Ovary (tissue), 7 donors: ENCODE measurements at regions not wholly inside any gene's neighbourhood (a gene's known extent, or its start where the extent isn't known, plus 50 kb on each side); places are given as distances from the start of the nearest gene placed in this dataset.

Source experiments
- DNase-seq, 5 donors: peaks; one replicate each; pipeline ENCODE4 v3.0.0-alpha.2; 2019 to 2020
- H3K27ac ChIP-seq, 2 donors: fragments of 200-600 bp; one replicate each; pipeline versions ENCODE4 v1.5.1 to v1.8.0; 2019 to 2022
- H3K27me3 ChIP-seq: fragments of 200-600 bp; one replicate; pipeline ENCODE4 v1.8.0; 2022
- H3K36me3 ChIP-seq: fragments of 200-600 bp; sonication (generic); one replicate; pipeline ENCODE4 v1.5.1; 2019
- H3K4me1 ChIP-seq: one replicate; pipeline ENCODE4 v1.8.1; 2013; ENCODE audit warnings: mild to moderate bottlenecking, moderate library complexity; ENCODE audit not compliant: insufficient read depth
- H3K4me3 ChIP-seq: fragments of 200-600 bp; sonication (generic); one replicate; pipeline ENCODE4 v1.5.1; 2017
- H3K9me3 ChIP-seq, 2 donors: fragments of 200-600 bp in 1 of 2; sonication (generic) in 1 of 2; one replicate each; pipeline versions ENCODE4 v1.5.1 to v1.8.1; 2013 to 2019; ENCODE audit warnings: mild to moderate bottlenecking in 1 of 2, moderate library complexity in 1 of 2
- EP300 ChIP-seq: sonication (generic); formaldehyde crosslinking; IDR thresholded peaks from one replicate; pipeline ENCODE4 v1.6.1; 2017; ENCODE audit warnings: antibody characterized with exemption
- POLR2A ChIP-seq: fragments of 450-650 bp; IDR thresholded peaks from one replicate; pipeline ENCODE4 v1.6.1; 2017; ENCODE audit warnings: antibody characterized with exemption, mild to moderate bottlenecking, moderate library complexity
- WGBS, 3 donors: extraction: QIAGEN DNeasy Blood & Tissue Kit in 1 of 3; methylation state at CpG; one replicate each; pipeline versions ENCODE4 v1.1.5 to v1.1.7; 2013 to 2017; 5-methylcytosine and 5-hydroxymethylcytosine counted together
- intact Hi-C, 4 donors: fragments of 100-400 bp; cut with DNase I; formaldehyde crosslinking; loops; one replicate each; pipeline versions ENCODE4 v1.11.0 to v1.15.1; 2022 to 2023
- TF ChIP-seq, protein P1 (sequence below), 3 donors: fragments of 450-650 bp in 2 of 3; fragments of 200-600 bp in 1 of 3; IDR thresholded peaks; one replicate each; pipeline versions ENCODE4 v1.5.1 to v1.8.0; 2016 to 2022; ENCODE audit warnings: antibody characterized with exemption in 3 of 3, mild to moderate bottlenecking in 1 of 3
- donor health status: DM: no; HTN: no; CAD: no; lungs with moderate emphysema.
- donor health status: DM: no; HTN: no; CAD: no.
- donor health status: Bipolar disorder and iron deficiency.
- donor health status: DM: no; HTN: no; CAD: no.
- donor health status: DM: yes; HTN: yes; CAD: no.

GRCh38 chr21:26635681-26636080 is 62.6 kb upstream of the CYYR1 start:
- no peaks in the 10 kb centered on the region for H3K27me3 ChIP-seq
- TF ChIP-seq, protein P1, sequence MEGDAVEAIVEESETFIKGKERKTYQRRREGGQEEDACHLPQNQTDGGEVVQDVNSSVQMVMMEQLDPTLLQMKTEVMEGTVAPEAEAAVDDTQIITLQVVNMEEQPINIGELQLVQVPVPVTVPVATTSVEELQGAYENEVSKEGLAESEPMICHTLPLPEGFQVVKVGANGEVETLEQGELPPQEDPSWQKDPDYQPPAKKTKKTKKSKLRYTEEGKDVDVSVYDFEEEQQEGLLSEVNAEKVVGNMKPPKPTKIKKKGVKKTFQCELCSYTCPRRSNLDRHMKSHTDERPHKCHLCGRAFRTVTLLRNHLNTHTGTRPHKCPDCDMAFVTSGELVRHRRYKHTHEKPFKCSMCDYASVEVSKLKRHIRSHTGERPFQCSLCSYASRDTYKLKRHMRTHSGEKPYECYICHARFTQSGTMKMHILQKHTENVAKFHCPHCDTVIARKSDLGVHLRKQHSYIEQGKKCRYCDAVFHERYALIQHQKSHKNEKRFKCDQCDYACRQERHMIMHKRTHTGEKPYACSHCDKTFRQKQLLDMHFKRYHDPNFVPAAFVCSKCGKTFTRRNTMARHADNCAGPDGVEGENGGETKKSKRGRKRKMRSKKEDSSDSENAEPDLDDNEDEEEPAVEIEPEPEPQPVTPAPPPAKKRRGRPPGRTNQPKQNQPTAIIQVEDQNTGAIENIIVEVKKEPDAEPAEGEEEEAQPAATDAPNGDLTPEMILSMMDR (IDR thresholded peaks at IDR 0.05) = no peak
- TF ChIP-seq EP300 (no peak), POLR2A (no peak)
- no peak for DNase-seq
- H3K27ac ChIP-seq = no peak overlapping the region
- no peaks in the 10 kb centered on the region for H3K36me3 ChIP-seq
- no peaks in the 10 kb centered on the region for H3K4me1 ChIP-seq
- no peaks in the 10 kb centered on the region for H3K9me3 ChIP-seq
- 73 to 91% (median 82%) methylated on average over 3 of the region's 3 CpGs for WGBS, 3 donors
- intact Hi-C loops = no loop called here
- H3K4me3 ChIP-seq = no peak overlapping the region

DNA sequence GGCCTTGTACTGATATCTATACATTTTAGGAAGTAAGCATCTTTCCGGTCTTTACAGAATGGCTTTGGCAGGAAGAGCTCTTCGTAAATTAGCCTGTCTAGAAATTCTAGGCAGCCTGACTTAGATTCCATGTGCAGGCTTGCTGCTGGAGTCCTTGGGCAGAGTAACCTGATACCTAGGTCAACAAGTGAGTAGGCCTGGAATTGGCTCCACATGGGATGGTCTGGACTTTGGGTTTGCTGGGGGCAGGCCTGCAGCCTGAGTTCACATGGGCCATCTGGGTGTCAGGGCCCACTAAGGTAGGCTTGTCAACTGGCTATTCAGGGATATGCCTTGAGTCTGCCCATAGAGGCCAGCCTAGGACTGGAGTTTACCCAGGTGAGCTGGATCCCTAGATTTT is 59.6 kb upstream of the CYYR1 start:
- 44 to 72% (median 54%) methylated on average over 2 of the region's 2 CpGs for WGBS, 3 donors

DNA sequence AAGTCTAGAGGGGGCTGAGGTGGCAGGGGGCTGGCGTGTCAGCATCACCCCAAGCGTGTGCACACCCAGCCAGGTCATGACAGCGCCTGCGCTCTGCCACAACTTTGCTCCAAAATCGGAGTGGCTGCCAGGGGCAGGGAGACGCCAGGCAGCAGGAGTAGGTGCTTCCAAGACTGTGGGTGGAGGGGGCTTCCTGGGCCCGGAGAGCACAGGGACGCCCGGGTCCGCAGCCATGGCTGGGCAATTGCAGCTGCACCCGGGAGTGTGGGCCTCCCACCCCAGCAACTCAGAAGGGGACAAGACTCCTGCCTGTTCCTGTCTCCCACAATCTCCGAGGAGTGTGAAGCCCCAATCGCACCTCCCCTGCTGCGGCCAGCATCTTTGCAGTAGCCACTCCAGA is 53.1 kb upstream of the CYYR1 start:
- Histone ChIP-seq H3K9me3 (no peaks in the 10 kb centered on the region), H3K36me3 (no peaks in the 10 kb centered on the region), H3K27ac (no peak overlapping the region), H3K4me1 (no peaks in the 10 kb centered on the region), H3K27me3 (no peaks in the 10 kb centered on the region), H3K4me3 (no peak overlapping the region)
- TF ChIP-seq POLR2A (no peak), EP300 (no peak)
- TF ChIP-seq, protein P1 (IDR thresholded peaks at IDR 0.05) = no peak
- intact Hi-C loops = no loop called here
- 82 to 90% (median 89%) methylated on average over 14 of the region's 14 CpGs for WGBS, 3 donors
- DNase-seq = no peak

More for the DNA sequence above, 59.6 kb upstream of the CYYR1 start:
- Histone ChIP-seq H3K4me1 (no peaks in the 10 kb centered on the region), H3K27me3 (no peaks in the 10 kb centered on the region), H3K36me3 (no peaks in the 10 kb centered on the region), H3K27ac (no peak overlapping the region), H3K9me3 (no peaks in the 10 kb centered on the region), H3K4me3 (no peak overlapping the region)
- TF ChIP-seq, protein P1 (IDR thresholded peaks at IDR 0.05) = no peak
- TF ChIP-seq EP300 = no peak
- no peak for DNase-seq
- intact Hi-C loops = no loop called here

- DNase-seq = no peak
- 57 to 71% (median 70%) methylated on average over 6 of the region's 6 CpGs for WGBS, 3 donors
- Histone ChIP-seq H3K4me3 (no peak overlapping the region), H3K4me1 (no peaks in the 10 kb centered on the region), H3K27me3 (no peaks in the 10 kb centered on the region), H3K27ac (no peak overlapping the region), H3K36me3 (no peaks in the 10 kb centered on the region), H3K9me3 (no peaks in the 10 kb centered on the region)
- intact Hi-C loops = no loop called here
- TF ChIP-seq, protein P1 (IDR thresholded peaks at IDR 0.05) = no peak
- no peak for TF ChIP-seq EP300
- TF ChIP-seq POLR2A = no peak
Observed at GRCh38 chr21:26624983-26625519, 52.0 kb upstream of the CYYR1 start.
